ENCODE measurements at regions not wholly inside any gene's neighbourhood (a gene's known extent, or its start where the extent isn't known, plus 50 kb on each side); places are given as distances from the start of the nearest gene placed in this dataset.

GRCh38 chr2:15793078-15793913 lies 147.1 kb upstream of the MYCN start:
- TF ChIP-seq ASH2L (IDR thresholded peaks at IDR 0.05; ENCODE audit: low read length) (no peak), CHD2 (IDR thresholded peaks at IDR 0.05; ENCODE audit: low read length) (no peak), CHD1 (IDR thresholded peaks at IDR 0.05; ENCODE audit: low read depth, low read length) (no peak), SP2 (IDR thresholded peaks at IDR 0.05; ENCODE audit: low read length) (no peak), TAF1 (IDR thresholded peaks at IDR 0.05; ENCODE audit: low read depth, low read length) (no peak), SIN3A (conservative IDR thresholded peaks at IDR 0.05 in 1 of 2, IDR thresholded peaks at IDR 0.05 in 1 of 2; ENCODE audit: low read depth in 1 of 2, low read length in 2 of 2) (no peak), NANOG (IDR thresholded peaks at IDR 0.05; ENCODE audit: insufficient read depth, low read depth, low read length, poor library complexity, severe bottlenecking) (no peak), HDAC2 (IDR thresholded peaks at IDR 0.05; ENCODE audit: borderline replicate concordance in 1 of 2, low read depth in 2 of 2, low read length in 2 of 2) (no peak), EP300 (IDR thresholded peaks at IDR 0.05; ENCODE audit: borderline replicate concordance in 1 of 2, low read depth in 2 of 2, low read length in 2 of 2) (no peak)
- TF ChIP-seq, protein P1, sequence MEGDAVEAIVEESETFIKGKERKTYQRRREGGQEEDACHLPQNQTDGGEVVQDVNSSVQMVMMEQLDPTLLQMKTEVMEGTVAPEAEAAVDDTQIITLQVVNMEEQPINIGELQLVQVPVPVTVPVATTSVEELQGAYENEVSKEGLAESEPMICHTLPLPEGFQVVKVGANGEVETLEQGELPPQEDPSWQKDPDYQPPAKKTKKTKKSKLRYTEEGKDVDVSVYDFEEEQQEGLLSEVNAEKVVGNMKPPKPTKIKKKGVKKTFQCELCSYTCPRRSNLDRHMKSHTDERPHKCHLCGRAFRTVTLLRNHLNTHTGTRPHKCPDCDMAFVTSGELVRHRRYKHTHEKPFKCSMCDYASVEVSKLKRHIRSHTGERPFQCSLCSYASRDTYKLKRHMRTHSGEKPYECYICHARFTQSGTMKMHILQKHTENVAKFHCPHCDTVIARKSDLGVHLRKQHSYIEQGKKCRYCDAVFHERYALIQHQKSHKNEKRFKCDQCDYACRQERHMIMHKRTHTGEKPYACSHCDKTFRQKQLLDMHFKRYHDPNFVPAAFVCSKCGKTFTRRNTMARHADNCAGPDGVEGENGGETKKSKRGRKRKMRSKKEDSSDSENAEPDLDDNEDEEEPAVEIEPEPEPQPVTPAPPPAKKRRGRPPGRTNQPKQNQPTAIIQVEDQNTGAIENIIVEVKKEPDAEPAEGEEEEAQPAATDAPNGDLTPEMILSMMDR (IDR thresholded peaks at IDR 0.05; ENCODE audit: control extremely low read depth in 1 of 3, insufficient read depth in 1 of 3, low read depth in 1 of 3, low read length in 3 of 3), result no peak
- TF ChIP-seq, protein P2, sequence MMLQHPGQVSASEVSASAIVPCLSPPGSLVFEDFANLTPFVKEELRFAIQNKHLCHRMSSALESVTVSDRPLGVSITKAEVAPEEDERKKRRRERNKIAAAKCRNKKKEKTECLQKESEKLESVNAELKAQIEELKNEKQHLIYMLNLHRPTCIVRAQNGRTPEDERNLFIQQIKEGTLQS (IDR thresholded peaks at IDR 0.05; ENCODE audit: insufficient read depth, low read depth, low read length), result no peak
